ENCODE measurements at regions not wholly inside any gene's neighbourhood (a gene's known extent, or its start where the extent isn't known, plus 50 kb on each side); places are given as distances from the start of the nearest gene placed in this dataset.

DNA sequence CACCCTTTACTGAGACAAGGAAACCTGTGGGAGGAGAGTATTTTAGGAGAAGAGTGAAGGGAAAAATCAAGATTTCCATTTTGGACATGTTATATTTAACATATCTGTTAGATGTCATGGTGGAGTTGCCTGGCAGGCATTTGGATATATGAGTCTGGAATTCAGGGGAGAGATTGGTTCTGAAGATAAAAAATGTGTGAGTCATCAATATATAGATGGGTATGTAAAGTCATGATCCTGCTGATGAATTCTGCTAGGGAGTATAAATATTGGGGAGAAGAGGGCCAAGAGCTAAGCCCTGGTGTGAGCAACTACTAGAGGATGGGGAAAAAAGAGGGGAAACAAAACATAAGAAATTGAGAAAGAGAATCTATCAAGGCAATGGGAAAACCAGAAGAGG lies 151.3 kb upstream of the SOX9 start:
- no peak for DNase-seq (ENCODE audit: low spot score in 2 of 2)
- H3K4me3 ChIP-seq (ENCODE audit: low read depth, poor library complexity, severe bottlenecking), result no peak overlapping the region
- intact Hi-C loops (cut with DNase I; ENCODE audit: low total_unique reads), result no loop called here
- no peak for TF ChIP-seq POLR2A (IDR thresholded peaks at IDR 0.05)
- TF ChIP-seq, protein P1, sequence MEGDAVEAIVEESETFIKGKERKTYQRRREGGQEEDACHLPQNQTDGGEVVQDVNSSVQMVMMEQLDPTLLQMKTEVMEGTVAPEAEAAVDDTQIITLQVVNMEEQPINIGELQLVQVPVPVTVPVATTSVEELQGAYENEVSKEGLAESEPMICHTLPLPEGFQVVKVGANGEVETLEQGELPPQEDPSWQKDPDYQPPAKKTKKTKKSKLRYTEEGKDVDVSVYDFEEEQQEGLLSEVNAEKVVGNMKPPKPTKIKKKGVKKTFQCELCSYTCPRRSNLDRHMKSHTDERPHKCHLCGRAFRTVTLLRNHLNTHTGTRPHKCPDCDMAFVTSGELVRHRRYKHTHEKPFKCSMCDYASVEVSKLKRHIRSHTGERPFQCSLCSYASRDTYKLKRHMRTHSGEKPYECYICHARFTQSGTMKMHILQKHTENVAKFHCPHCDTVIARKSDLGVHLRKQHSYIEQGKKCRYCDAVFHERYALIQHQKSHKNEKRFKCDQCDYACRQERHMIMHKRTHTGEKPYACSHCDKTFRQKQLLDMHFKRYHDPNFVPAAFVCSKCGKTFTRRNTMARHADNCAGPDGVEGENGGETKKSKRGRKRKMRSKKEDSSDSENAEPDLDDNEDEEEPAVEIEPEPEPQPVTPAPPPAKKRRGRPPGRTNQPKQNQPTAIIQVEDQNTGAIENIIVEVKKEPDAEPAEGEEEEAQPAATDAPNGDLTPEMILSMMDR (IDR thresholded peaks at IDR 0.05), result no peak

DNA sequence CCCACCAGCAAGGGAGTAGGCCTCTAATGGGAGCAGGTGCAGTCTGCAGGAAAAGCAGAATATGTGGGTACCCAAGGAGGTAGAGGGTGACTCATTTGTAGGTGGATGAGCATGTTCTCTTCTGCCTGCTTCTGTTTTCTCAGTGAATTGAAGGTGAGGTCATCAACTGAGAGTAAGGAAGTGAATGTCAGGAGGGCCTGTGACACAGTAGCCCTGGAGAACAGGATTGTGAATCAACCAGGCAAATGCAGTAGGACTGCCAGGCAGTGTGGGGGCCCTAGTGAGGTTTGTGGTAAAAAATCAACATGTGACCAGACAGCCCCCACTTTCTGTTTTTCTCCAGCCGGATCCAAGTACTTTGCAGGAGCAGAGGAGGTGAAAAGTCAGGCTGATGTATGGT lies 150.5 kb upstream of the SOX9 start:
- intact Hi-C loops (cut with DNase I; ENCODE audit: low total_unique reads), result no loop called here
- no peak overlapping the region for H3K4me3 ChIP-seq (ENCODE audit: low read depth, poor library complexity, severe bottlenecking)
- no peak for DNase-seq (ENCODE audit: low spot score in 2 of 2)
- no peak for TF ChIP-seq POLR2A (IDR thresholded peaks at IDR 0.05)
- TF ChIP-seq, protein P1 (IDR thresholded peaks at IDR 0.05), result no peak
- 72 to 80% methylated on average over 1 of the region's 1 CpG for WGBS, 2 donors

DNA sequence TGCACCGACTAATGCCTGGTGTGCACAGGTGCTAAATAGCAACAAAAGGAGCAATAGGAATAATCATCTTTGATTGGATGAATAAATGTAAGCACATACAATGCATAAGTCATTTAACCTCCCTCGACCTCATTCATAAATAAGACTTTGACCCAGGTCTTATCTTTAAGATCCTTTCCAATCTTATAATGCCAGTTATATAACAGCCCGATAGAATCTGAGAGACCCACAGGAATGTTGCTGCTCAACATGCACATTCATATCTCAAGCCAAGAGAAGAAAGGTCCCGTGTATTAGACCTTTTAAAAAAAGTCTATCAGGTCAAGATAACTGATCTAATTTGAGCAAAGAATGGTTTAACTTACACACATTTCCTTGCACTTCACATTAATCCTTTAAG lies 146.8 kb upstream of the SOX9 start:
- no peak for DNase-seq (ENCODE audit: low spot score in 2 of 2)
- TF ChIP-seq, protein P1 (IDR thresholded peaks at IDR 0.05), result no peak
- no peak for TF ChIP-seq POLR2A (IDR thresholded peaks at IDR 0.05)
- intact Hi-C loops (cut with DNase I; ENCODE audit: low total_unique reads), result no loop called here
- no peak overlapping the region for H3K4me3 ChIP-seq (ENCODE audit: low read depth, poor library complexity, severe bottlenecking)
- WGBS, 2 donors, result 81 to 86% methylated on average over 4 of the region's 4 CpGs

DNA sequence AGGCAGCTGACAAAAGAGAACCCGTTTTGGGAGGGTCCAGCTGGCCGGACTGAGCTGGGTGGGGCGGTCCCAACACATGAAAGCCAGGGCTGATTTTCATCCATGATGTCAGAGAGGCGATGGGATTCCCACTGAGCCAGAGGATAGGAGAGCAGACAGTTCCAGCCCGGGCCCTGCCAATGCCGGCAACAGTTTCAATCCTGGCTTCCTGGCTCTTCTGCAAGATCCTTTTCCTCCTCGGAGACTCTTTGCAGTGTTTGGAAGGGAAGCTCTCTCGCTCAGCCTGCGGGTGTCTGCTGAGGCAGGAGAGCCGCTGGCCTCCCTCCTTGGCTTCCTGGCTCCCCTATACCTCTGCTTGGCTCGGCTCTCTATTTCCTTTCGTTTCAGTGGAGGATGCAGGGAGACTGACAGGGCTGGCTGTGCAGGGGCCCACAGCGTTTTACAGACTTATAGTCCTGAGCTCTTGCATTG lies 145.5 kb upstream of the SOX9 start:
- H3K4me3 ChIP-seq (ENCODE audit: low read depth, poor library complexity, severe bottlenecking), result no peak overlapping the region
- peak; percentile 66 to 94 for DNase-seq (ENCODE audit: low spot score in 2 of 2)
- 1 to 6% methylated on average over 13 of the region's 13 CpGs for WGBS, 2 donors
- TF ChIP-seq, protein P1 (IDR thresholded peaks at IDR 0.05), result no peak
- intact Hi-C loops (cut with DNase I; ENCODE audit: low total_unique reads), result no loop called here

DNA sequence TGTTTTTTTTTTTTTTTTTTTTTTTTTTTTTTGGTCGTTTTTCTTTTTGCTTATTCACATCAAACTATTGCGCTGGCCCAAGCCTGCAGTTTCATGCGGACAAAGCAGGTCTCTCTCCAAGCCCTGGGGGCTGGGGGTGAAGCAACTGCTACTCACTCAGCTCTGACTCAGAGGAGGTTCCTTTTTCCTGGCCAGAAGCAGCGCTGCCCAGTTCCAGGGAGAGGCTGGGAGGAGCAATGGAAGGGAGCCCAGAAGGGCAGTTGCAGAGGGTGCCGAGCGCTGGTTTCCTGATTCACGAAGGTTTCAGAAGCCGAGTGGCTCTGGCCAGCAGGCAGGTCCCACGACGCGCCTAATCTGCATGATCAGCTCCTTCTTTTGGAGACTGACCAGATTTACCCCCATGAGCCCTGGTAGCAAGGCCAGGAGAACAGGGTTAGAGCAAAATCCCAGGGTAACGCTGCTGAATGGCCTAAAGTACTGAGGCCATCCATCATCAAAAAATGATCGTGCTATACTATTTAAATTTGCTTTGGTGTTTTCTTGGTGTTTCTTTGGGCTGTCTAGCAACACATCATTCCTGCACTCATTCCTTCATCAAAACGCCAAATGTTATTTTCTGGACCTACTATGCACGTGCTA lies 144.7 kb upstream of the SOX9 start:
- WGBS, 2 donors, result 14% methylated on average over 14 to 15 of the region's 15 CpGs
- no peak overlapping the region for H3K4me3 ChIP-seq (ENCODE audit: low read depth, poor library complexity, severe bottlenecking)
- DNase-seq (ENCODE audit: low spot score in 2 of 2), result peak; percentile 90 to 97
- TF ChIP-seq, protein P1 (IDR thresholded peaks at IDR 0.05), result no peak
- TF ChIP-seq POLR2A (IDR thresholded peaks at IDR 0.05), result no peak
- intact Hi-C loops (cut with DNase I; ENCODE audit: low total_unique reads), result no loop called here

DNA sequence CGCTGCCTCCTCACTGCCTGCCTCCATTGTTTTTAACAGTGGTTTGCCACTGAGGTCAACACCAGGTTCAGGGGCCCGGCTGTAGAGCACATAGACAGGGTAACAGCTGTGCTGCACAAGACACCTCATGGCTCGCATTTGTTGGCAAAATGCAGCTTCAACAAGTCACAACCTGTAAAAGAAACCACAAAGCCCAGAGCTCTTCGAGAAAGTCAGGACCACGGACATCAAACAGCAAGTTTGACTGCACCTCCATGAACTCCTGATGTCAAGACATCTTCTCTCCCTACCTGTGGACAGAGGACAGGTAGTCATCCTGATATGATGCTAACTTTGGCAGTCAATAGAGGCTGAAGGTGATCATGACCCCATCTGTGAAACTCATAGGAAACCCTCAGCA lies 142.4 kb upstream of the SOX9 start:
- intact Hi-C loops (cut with DNase I; ENCODE audit: low total_unique reads), result no loop called here
- TF ChIP-seq, protein P1 (IDR thresholded peaks at IDR 0.05), result no peak
- no peak for TF ChIP-seq POLR2A (IDR thresholded peaks at IDR 0.05)
- no peak overlapping the region for H3K4me3 ChIP-seq (ENCODE audit: low read depth, poor library complexity, severe bottlenecking)
- 51 to 54% methylated on average over 5 of the region's 5 CpGs for whole genome bisulfite sequencing, 2 donors
- DNase-seq (ENCODE audit: low spot score in 2 of 2), result no peak
